GM23338 (cell line): ENCODE measurements at regions not wholly inside any gene's neighbourhood (a gene's known extent, or its start where the extent isn't known, plus 50 kb on each side); places are given as distances from the start of the nearest gene placed in this dataset.

Experiments used
- CREB1 ChIP-seq: fragments of 250-450 bp; sonication (Bioruptor Pico); IDR thresholded peaks from 2 replicates; pipeline ENCODE4 v1.5.0; 2020; ENCODE audit warnings: low read depth, mild to moderate bottlenecking, moderate library complexity
- CTCF ChIP-seq, 2 experiments: fragments of 200-600 bp in 1 of 2; sonication (generic) in 1 of 2; conservative IDR thresholded peaks; 2 replicates each; pipeline versions ENCODE4 v1.5.1 to v1.6.1; 2016 to 2017; ENCODE audit warnings: antibody characterized with exemption in 2 of 2, low read depth in 2 of 2, mild to moderate bottlenecking in 2 of 2, moderate library complexity in 1 of 2
- EZH2 ChIP-seq: fragments of 200-600 bp; sonication (generic); IDR thresholded peaks from one replicate; pipeline ENCODE4 v1.8.0; 2017; ENCODE audit warnings: antibody characterized with exemption, mild to moderate bottlenecking, low read depth; ENCODE audit not compliant: unreplicated experiment

- TF ChIP-seq EZH2 (no peak), CTCF (conservative IDR thresholded peaks at IDR 0.05; ENCODE audit: low read depth in 2 of 2) (no peak), CREB1 (no peak)
These were observed 309.7 kb upstream of the SULF2 start for GRCh38 chr20:48094944-48095343.
